HCT116 (cell line): ENCODE measurements at regions not wholly inside any gene's neighbourhood (a gene's known extent, or its start where the extent isn't known, plus 50 kb on each side); places are given as distances from the start of the nearest gene placed in this dataset.

Experiments
- ATAC-seq: fragments of 200-7000 bp; cut with Tn5 transposase; 2 replicates; pipeline ENCODE4 v1.9.1; 2020; ENCODE audit warnings: mild to moderate bottlenecking, moderate library complexity
- BruUV-seq: library from RNA; stranded (reverse); fragments of 400-500 nt; replicated peaks from 2 replicates; lab custom pipeline; 2021; lab: Mats Ljungman, UMichigan
- CTCF ChIA-PET: fragments of 300-600 bp; sonication (Branson Sonifier 250); formaldehyde crosslinking; loops from one replicate; lab custom pipeline; 2021; ENCODE audit warnings: antibody characterized with exemption; lab: Charles Lee
- POLR2A ChIA-PET: fragments of 300-600, 350-600 bp; sonication (Branson Sonifier 250); formaldehyde crosslinking; loops from one replicate; lab custom pipeline; 2021; ENCODE audit warnings: antibody characterized with exemption; lab: Charles Lee
- RAD21 ChIA-PET, 2 experiments: fragments of 300-600 bp; sonication (Branson Sonifier 250); formaldehyde crosslinking; loops; one replicate each; lab custom pipeline; 2023; ENCODE audit warnings: low total read pairs in 2 of 2; ENCODE audit not compliant: uncharacterized antibody in 2 of 2, unreplicated experiment in 2 of 2, low non-redundant PET in 1 of 2; lab: Charles Lee
- DNase-seq: peaks from one replicate; pipeline ENCODE4 v3.0.0-alpha.2; 2010; ENCODE audit warnings: low read depth, low spot score
- H2AFZ ChIP-seq: fragments of 200-600 bp; shearing (Covaris generic), sonication (generic); 2 replicates; pipeline ENCODE4 v1.6.1; 2017; ENCODE audit warnings: low read depth, mixed run types, mixed read lengths, antibody characterized with exemption, low read length; ENCODE audit not compliant: poor library complexity, severe bottlenecking
- H3K27ac ChIP-seq: 2 replicates; pipeline ENCODE4 v1.5.1; 2012; ENCODE audit warnings: low read depth, low read length
- H3K27me3 ChIP-seq: fragments of 200-600 bp; sonication (generic); 2 replicates; pipeline ENCODE4 v1.6.1; 2016; ENCODE audit warnings: mixed run types, low read length, mixed read lengths; ENCODE audit not compliant: insufficient read depth
- H3K36me3 ChIP-seq, 2 experiments: fragments of 200-500 bp in 1 of 2; fragments of 200-600 bp in 1 of 2; sonication (Bioruptor generic) in 1 of 2; sonication (generic) in 1 of 2; 2 replicates each; pipeline versions ENCODE4 v1.5.1 to v1.6.1; 2014 to 2016; ENCODE audit warnings: low read length in 2 of 2, inconsistent platforms in 1 of 2, mixed read lengths in 1 of 2, mixed run types in 1 of 2; ENCODE audit not compliant: insufficient read depth in 2 of 2, control insufficient read depth in 1 of 2
- H3K4me1 ChIP-seq, 2 experiments: fragments of 200-600 bp in 1 of 2; sonication (generic) in 1 of 2; 2 replicates each; pipeline versions ENCODE4 v1.5.1 to v1.6.1; 2012 to 2017; ENCODE audit warnings: low read length in 2 of 2, inconsistent platforms in 1 of 2, mild to moderate bottlenecking in 1 of 2, mixed read lengths in 1 of 2, mixed run types in 1 of 2, moderate library complexity in 1 of 2; ENCODE audit not compliant: insufficient read depth in 2 of 2, control insufficient read depth in 1 of 2
- H3K4me2 ChIP-seq: fragments of 200-600 bp; sonication (generic); 2 replicates; pipeline ENCODE4 v1.6.1; 2017; ENCODE audit warnings: mixed run types, low read length, mixed read lengths
- H3K4me3 ChIP-seq, 2 experiments: fragments of 200-600 bp in 1 of 2; sonication (generic) in 1 of 2; replicated peaks in 1 of 2; 2 replicates each; pipeline ENCODE4 v1.5.1; 2011 to 2016; ENCODE audit warnings: low read length in 2 of 2, control low read depth in 1 of 2, low read depth in 1 of 2, mild to moderate bottlenecking in 1 of 2, mixed read lengths in 1 of 2, mixed run types in 1 of 2
- H3K79me2 ChIP-seq: fragments of 200-600 bp; sonication (generic); 2 replicates; pipeline ENCODE4 v1.6.1; 2017; ENCODE audit warnings: mild to moderate bottlenecking, mixed run types, low read length, moderate library complexity, mixed read lengths; ENCODE audit not compliant: insufficient read depth
- H3K9ac ChIP-seq: fragments of 200-600 bp; sonication (generic); 2 replicates; pipeline ENCODE4 v1.6.1; 2016; ENCODE audit warnings: low read length, mixed read lengths
- H3K9me2 ChIP-seq: fragments of 200-600 bp; sonication (generic), shearing (Covaris generic); 2 replicates; pipeline ENCODE4 v1.6.1; 2017; ENCODE audit warnings: mixed run types, mild to moderate bottlenecking, moderate library complexity; ENCODE audit not compliant: insufficient read depth
- H3K9me3 ChIP-seq, 2 experiments: fragments of 200-500 bp in 1 of 2; fragments of 200-600 bp in 1 of 2; sonication (Bioruptor generic) in 1 of 2; sonication (generic) in 1 of 2; 2 replicates each; pipeline ENCODE4 v1.6.1; 2014 to 2017; ENCODE audit warnings: low read length in 2 of 2, mixed read lengths in 2 of 2, inconsistent platforms in 1 of 2, low read depth in 1 of 2, mild to moderate bottlenecking in 1 of 2, mixed run types in 1 of 2, moderate library complexity in 1 of 2; ENCODE audit not compliant: control insufficient read depth in 1 of 2, insufficient read depth in 1 of 2
- H4K20me1 ChIP-seq: fragments of 200-600 bp; sonication (generic), shearing (Covaris generic); 2 replicates; pipeline ENCODE4 v1.6.1; 2017; ENCODE audit warnings: mixed run types, mild to moderate bottlenecking, moderate library complexity; ENCODE audit not compliant: insufficient read depth
- ATF3 ChIP-seq: IDR thresholded peaks from 2 replicates; pipeline ENCODE4 v1.6.1; 2012
- CBX3 ChIP-seq: IDR thresholded peaks from 2 replicates; pipeline ENCODE4 v1.6.1; 2012; ENCODE audit warnings: low read depth
- CTCF ChIP-seq, 3 experiments: fragments of 200-600 bp in 1 of 3; sonication (generic) in 1 of 3; IDR thresholded peaks in 2 of 3; conservative IDR thresholded peaks in 1 of 3; 2 replicates each; pipeline ENCODE4 v1.5.1; 2012 to 2017; ENCODE audit warnings: low read depth in 2 of 3, low read length in 2 of 3, antibody characterized with exemption in 1 of 3, borderline replicate concordance in 1 of 3, control low read depth in 1 of 3, mild to moderate bottlenecking in 1 of 3, mixed read lengths in 1 of 3, mixed run types in 1 of 3, moderate library complexity in 1 of 3; ENCODE audit not compliant: insufficient read depth in 1 of 3
- EGR1 ChIP-seq: IDR thresholded peaks from 2 replicates; pipeline ENCODE4 v1.6.1; 2012; ENCODE audit warnings: low read depth
- EZH2 ChIP-seq: fragments of 200-600 bp; sonication (generic); IDR thresholded peaks from 2 replicates; pipeline ENCODE4 v1.6.1; 2017; ENCODE audit warnings: antibody characterized with exemption, mixed run types
- EZH2phosphoT487 ChIP-seq: fragments of 200-600 bp; IDR thresholded peaks from 2 replicates; pipeline ENCODE4 v1.6.1; 2018; ENCODE audit warnings: antibody characterized with exemption, borderline replicate concordance
- FOSL1 ChIP-seq: IDR thresholded peaks from 2 replicates; pipeline ENCODE4 v1.6.1; 2012; ENCODE audit warnings: low read depth
- JUND ChIP-seq: IDR thresholded peaks from 2 replicates; pipeline ENCODE4 v1.6.1; 2012
- MAX ChIP-seq: IDR thresholded peaks from 2 replicates; pipeline ENCODE4 v1.6.1; 2012
- POLR2A ChIP-seq: IDR thresholded peaks from 2 replicates; pipeline ENCODE4 v1.7.0; 2011; ENCODE audit warnings: borderline replicate concordance; ENCODE audit not compliant: insufficient read depth, insufficient read length; ENCODE audit errors: extremely low read depth
- POLR2AphosphoS5 ChIP-seq: IDR thresholded peaks from 2 replicates; pipeline ENCODE4 v1.6.1; 2011; ENCODE audit warnings: mild to moderate bottlenecking, low read depth, low read length, moderate library complexity
- RAD21 ChIP-seq: IDR thresholded peaks from 2 replicates; pipeline ENCODE4 v1.6.1; 2012; ENCODE audit warnings: low read depth, mild to moderate bottlenecking
- SRF ChIP-seq: IDR thresholded peaks from 2 replicates; pipeline ENCODE4 v1.6.1; 2012; ENCODE audit warnings: low read depth
- TCF7L2 ChIP-seq: IDR thresholded peaks from 2 replicates; pipeline ENCODE4 v1.7.0; 2011; ENCODE audit warnings: borderline replicate concordance, inconsistent platforms; ENCODE audit not compliant: insufficient read depth, insufficient read length; ENCODE audit errors: extremely low read depth
- YY1 ChIP-seq: IDR thresholded peaks from 2 replicates; pipeline ENCODE4 v1.6.1; 2011; ENCODE audit warnings: low read length, low read depth, moderate library complexity, mild to moderate bottlenecking; ENCODE audit not compliant: insufficient replicate concordance; ENCODE audit errors: extremely low read depth
- ZFX ChIP-seq: fragments of 450-650 bp; IDR thresholded peaks from 2 replicates; pipeline ENCODE4 v1.6.1; 2017
- ZNF274 ChIP-seq: fragments of 200-500 bp; sonication (Bioruptor generic); IDR thresholded peaks from 2 replicates; pipeline ENCODE4 v1.6.1; 2014; ENCODE audit warnings: mild to moderate bottlenecking, low read depth, low read length, inconsistent platforms
- intact Hi-C: fragments of 100-400 bp; cut with micrococcal nuclease; formaldehyde crosslinking; loops from 2 replicates; pipeline ENCODE4 v1.10.0; 2022

- H3K4me1 ChIP-seq, result no peaks in the 10 kb centered on the region
- no peak overlapping the region for H3K27ac ChIP-seq
- RAD21 ChIA-PET, result no interaction called here
- no TSS peak for BruUV-seq
- no peak for ATAC-seq
- no peaks in the 10 kb centered on the region for H3K79me2 ChIP-seq
- H3K27me3 ChIP-seq, result no peaks in the 10 kb centered on the region
- H3K9ac ChIP-seq, result no peak overlapping the region
- POLR2A ChIA-PET, result no interaction called here
- no peak for DNase-seq
- H3K36me3 ChIP-seq, result no peaks in the 10 kb centered on the region
- no peak overlapping the region for H2AFZ ChIP-seq
- H3K9me3 ChIP-seq, result no peaks in the 10 kb centered on the region
- no peaks in the 10 kb centered on the region for H4K20me1 ChIP-seq
- no peaks in the 10 kb centered on the region for H3K9me2 ChIP-seq
- no peak overlapping the region for H3K4me2 ChIP-seq
- H3K4me3 ChIP-seq, result no peak overlapping the region
- CTCF ChIA-PET, result no interaction called here
- intact Hi-C loops, result no loop called here
- no peak for TF ChIP-seq CBX3
- no peak for TF ChIP-seq ZNF274
- TF ChIP-seq ATF3, result no peak
- TF ChIP-seq MAX, result no peak
- no peak for TF ChIP-seq JUND
- TF ChIP-seq EGR1, result no peak
- no peak for TF ChIP-seq CTCF (IDR thresholded peaks at IDR 0.05 in 2 of 3, conservative IDR thresholded peaks at IDR 0.05 in 1 of 3; ENCODE audit: borderline replicate concordance in 1 of 3, insufficient read depth in 1 of 3, low read depth in 2 of 3, low read length in 2 of 3)
- no peak for TF ChIP-seq POLR2A
- no peak for TF ChIP-seq RAD21
- TF ChIP-seq ZFX, result no peak
- TF ChIP-seq SRF, result no peak
- TF ChIP-seq FOSL1, result no peak
- no peak for TF ChIP-seq YY1
- TF ChIP-seq EZH2, result no peak
- TF ChIP-seq EZH2phosphoT487, result no peak
- no peak for TF ChIP-seq TCF7L2
- TF ChIP-seq POLR2AphosphoS5, result no peak
These were observed 177.6 kb upstream of the EDNRA start for GRCh38 chr4:147303174-147303872.
